Activated B cell treated with CpG ODN at 0.5 μM for 24 hours (primary cell): ENCODE measurements at regions not wholly inside any gene's neighbourhood (a gene's known extent, or its start where the extent isn't known, plus 50 kb on each side); places are given as distances from the start of the nearest gene placed in this dataset.

ENCODE experiments used
- ATAC-seq: fragments of 200-7000 bp; cut with Tn5 transposase; one replicate; pipeline ENCODE4 v1.10.0; 2021; ENCODE audit warnings: low read depth, mild to moderate bottlenecking, moderate library complexity
- CTCF ChIA-PET: fragments of 350-600 bp; sonication (Branson Sonifier 250); formaldehyde crosslinking; loops from one replicate; lab custom pipeline; 2021; ENCODE audit warnings: antibody characterized with exemption; lab: Charles Lee
- POLR2A ChIA-PET: fragments of 350-600 bp; sonication (Branson Sonifier 250); formaldehyde crosslinking; loops from one replicate; lab custom pipeline; 2021; ENCODE audit warnings: antibody characterized with exemption; lab: Charles Lee
- DNase-seq: peaks from one replicate; pipeline ENCODE4 v3.0.0; 2022
- H3K27ac Mint-ChIP-seq: one replicate; pipeline ENCODE4 v1.8.0; 2020; ENCODE audit warnings: mixed read lengths
- H3K27me3 Mint-ChIP-seq: one replicate; pipeline ENCODE4 v1.8.0; 2021; ENCODE audit warnings: mixed read lengths
- H3K36me3 Mint-ChIP-seq: one replicate; pipeline ENCODE4 v1.8.0; 2021; ENCODE audit warnings: low read depth, mixed read lengths
- H3K4me1 Mint-ChIP-seq: one replicate; pipeline ENCODE4 v1.8.0; 2021; ENCODE audit warnings: mixed read lengths
- H3K4me3 Mint-ChIP-seq: one replicate; pipeline ENCODE4 v1.8.0; 2020; ENCODE audit warnings: mild to moderate bottlenecking, mixed read lengths
- H3K9me3 Mint-ChIP-seq: one replicate; pipeline ENCODE4 v1.8.0; 2020; ENCODE audit warnings: mixed read lengths
- intact Hi-C: fragments of 100-400 bp; cut with micrococcal nuclease; formaldehyde crosslinking; loops from one replicate; pipeline ENCODE4 v1.15.1; 2024
- TF ChIP-seq, protein P1 (sequence below): fragments of 200-600 bp; IDR thresholded peaks from one replicate; pipeline ENCODE4 v1.8.0; 2022; ENCODE audit warnings: antibody characterized with exemption, mild to moderate bottlenecking

DNA sequence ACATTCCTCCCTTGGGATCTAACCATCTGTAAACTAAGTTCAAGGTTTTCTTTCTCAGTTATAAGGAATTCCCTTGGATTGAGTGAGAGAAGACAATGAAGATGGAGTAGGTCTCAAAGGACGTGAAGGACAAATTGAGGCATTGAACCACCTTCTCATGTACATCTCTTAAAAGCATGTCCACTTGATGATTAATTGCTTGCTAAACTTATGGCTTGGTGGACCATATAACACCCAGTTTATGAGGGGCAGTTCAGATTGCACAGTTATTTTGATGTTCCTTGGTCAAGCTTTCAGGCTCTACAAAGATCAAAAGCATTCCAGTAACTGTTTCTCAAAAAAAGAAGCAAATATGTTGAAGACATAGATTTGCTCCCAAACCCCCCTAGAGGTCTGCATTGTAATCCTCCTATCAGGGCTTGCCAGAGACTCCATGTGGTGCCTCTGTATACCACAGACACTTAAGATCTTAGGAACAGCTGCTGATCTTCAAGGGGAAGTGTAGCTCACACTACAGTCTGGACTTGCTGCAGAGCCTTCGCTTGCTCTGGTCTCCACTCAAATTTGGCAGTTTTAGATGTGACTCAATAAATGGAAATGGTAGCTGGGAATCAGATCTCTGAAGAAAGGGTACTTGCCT, 56.9 kb upstream of the ALDH1A1 start:
- H3K27me3 Mint-ChIP-seq = peaks cover 19% of the 10 kb centered on the region
- intact Hi-C loops = no loop called here
- no peaks in the 10 kb centered on the region for H3K4me1 Mint-ChIP-seq

DNA sequence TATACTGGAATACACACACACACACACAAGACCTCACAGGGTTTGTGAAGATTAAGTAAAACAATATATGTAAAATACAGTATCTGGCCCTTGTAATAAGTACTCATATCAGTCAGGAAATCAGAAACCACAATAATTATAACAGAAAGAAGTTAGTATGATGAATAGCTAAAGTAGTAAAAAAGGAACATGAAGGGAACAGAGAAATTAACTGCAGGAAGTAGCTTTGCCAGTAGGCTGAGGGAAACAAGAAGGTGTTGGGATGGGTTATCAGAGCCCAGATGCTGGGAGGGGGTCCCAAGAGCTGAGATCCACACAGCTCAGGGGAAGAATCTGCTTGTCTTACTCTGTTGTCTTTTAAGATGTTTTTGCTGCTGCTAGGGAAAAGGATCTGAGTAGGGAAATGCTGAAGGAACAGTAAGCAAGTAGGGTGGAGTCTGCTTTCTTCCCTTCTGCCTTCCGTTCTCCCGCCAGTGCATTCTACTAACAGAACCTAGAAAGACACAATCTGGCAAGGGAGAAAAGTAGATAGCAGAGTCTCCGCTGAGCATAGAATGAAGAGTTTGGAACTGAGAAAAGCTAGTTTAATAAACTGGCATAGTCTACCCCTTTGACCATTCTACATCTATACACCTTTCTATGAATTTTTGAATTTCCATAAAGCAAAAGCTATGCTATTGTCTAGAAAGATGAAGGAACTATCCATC, 55.3 kb upstream of the ALDH1A1 start:
- H3K27me3 Mint-ChIP-seq = peaks cover 19% of the 10 kb centered on the region
- H3K27ac Mint-ChIP-seq = no peak overlapping the region
- POLR2A ChIA-PET = no interaction called here
- H3K9me3 Mint-ChIP-seq = no peaks in the 10 kb centered on the region
- H3K4me1 Mint-ChIP-seq = no peaks in the 10 kb centered on the region
- H3K36me3 Mint-ChIP-seq = no peaks in the 10 kb centered on the region
- TF ChIP-seq, protein P1, sequence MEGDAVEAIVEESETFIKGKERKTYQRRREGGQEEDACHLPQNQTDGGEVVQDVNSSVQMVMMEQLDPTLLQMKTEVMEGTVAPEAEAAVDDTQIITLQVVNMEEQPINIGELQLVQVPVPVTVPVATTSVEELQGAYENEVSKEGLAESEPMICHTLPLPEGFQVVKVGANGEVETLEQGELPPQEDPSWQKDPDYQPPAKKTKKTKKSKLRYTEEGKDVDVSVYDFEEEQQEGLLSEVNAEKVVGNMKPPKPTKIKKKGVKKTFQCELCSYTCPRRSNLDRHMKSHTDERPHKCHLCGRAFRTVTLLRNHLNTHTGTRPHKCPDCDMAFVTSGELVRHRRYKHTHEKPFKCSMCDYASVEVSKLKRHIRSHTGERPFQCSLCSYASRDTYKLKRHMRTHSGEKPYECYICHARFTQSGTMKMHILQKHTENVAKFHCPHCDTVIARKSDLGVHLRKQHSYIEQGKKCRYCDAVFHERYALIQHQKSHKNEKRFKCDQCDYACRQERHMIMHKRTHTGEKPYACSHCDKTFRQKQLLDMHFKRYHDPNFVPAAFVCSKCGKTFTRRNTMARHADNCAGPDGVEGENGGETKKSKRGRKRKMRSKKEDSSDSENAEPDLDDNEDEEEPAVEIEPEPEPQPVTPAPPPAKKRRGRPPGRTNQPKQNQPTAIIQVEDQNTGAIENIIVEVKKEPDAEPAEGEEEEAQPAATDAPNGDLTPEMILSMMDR = no peak
- CTCF ChIA-PET = interaction anchor here (3.1 kb wide), 1 partner anchor 14 kb away, joined by 10 read pairs; no protein-coding TSS in a partner anchor
- ATAC-seq = no peak
- H3K4me3 Mint-ChIP-seq = no peak overlapping the region
- DNase-seq = no peak
- intact Hi-C loops = no loop called here

More for the DNA sequence above, 56.9 kb upstream of the ALDH1A1 start:
- TF ChIP-seq, protein P1 = no peak
- Mint-ChIP-seq H3K27ac (no peak overlapping the region), H3K4me3 (no peak overlapping the region), H3K36me3 (no peaks in the 10 kb centered on the region), H3K9me3 (no peaks in the 10 kb centered on the region)
- CTCF ChIA-PET = interaction anchor here (3.1 kb wide), 1 partner anchor 12 kb away, joined by 10 read pairs; no protein-coding TSS in a partner anchor
- ATAC-seq (no peak), DNase-seq (no peak)
- POLR2A ChIA-PET = no interaction called here

DNA sequence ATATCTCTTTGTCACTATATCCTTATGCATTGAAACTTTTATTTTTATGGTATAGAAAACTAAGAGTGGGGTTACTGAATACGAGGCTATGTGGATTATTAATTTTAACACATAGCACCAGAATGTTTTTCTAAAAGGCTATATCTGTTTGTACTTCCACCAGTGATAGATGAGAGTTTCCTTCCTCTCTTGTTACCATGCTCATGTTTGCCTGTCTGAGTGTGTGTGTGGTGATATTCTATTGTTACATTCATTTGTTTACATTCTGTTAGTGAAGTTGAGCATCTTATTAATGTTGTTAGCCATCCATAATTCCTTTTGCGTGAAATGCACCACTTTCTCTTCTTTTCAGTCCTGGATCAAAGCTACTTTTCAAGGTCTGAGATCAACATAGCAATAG, 54.1 kb upstream of the ALDH1A1 start:
- no peak overlapping the region for H3K27ac Mint-ChIP-seq
- no peak for ATAC-seq
- H3K36me3 Mint-ChIP-seq = no peaks in the 10 kb centered on the region
- peaks cover 19% of the 10 kb centered on the region for H3K27me3 Mint-ChIP-seq
- H3K4me1 Mint-ChIP-seq = no peaks in the 10 kb centered on the region
- H3K4me3 Mint-ChIP-seq = no peak overlapping the region
- intact Hi-C loops = no loop called here
- no peaks in the 10 kb centered on the region for H3K9me3 Mint-ChIP-seq
- TF ChIP-seq, protein P1 = no peak
- no peak for DNase-seq
- POLR2A ChIA-PET = no interaction called here
- CTCF ChIA-PET = interaction anchor here (3.1 kb wide), 1 partner anchor 15 kb away, joined by 10 read pairs; no protein-coding TSS in a partner anchor
